ENCODE measurements at regions not wholly inside any gene's neighbourhood (a gene's known extent, or its start where the extent isn't known, plus 50 kb on each side); places are given as distances from the start of the nearest gene placed in this dataset.
"Not testable (repeated sequence)": the region's sequence is repeated elsewhere in the genome, so short reads cannot be mapped to it uniquely, and the experiment has no call there.

GRCh38 chr4:101411926-101412325 is 64.6 kb upstream of the PPP3CA start:
- Histone ChIP-seq H3K27ac (no peak overlapping the region), H3K4me3 (no peak overlapping the region), H3K27me3 (no peaks in the 10 kb centered on the region), H3K4me1 (no peaks in the 10 kb centered on the region), H3K36me3 (no peaks in the 10 kb centered on the region), H3K9me3 (no peaks in the 10 kb centered on the region)
- intact Hi-C loops (cut with DNase I): no loop called here
- no peak for TF ChIP-seq CTCF (IDR thresholded peaks at IDR 0.05)
- ATAC-seq: no peak
- DNase-seq: no peak

- H3K4me3 ChIP-seq; H3K4me1 ChIP-seq; intact Hi-C loops (cut with DNase I); H3K27me3 ChIP-seq; ATAC-seq; H3K27ac ChIP-seq; DNase-seq; H3K9me3 ChIP-seq; H3K36me3 ChIP-seq: not testable (repeated sequence)
Observed at GRCh38 chr4:101411281-101411910, 64.1 kb upstream of the PPP3CA start.

- DNase-seq: no peak
- intact Hi-C loops (cut with DNase I): no loop called here
- no peak overlapping the region for H3K27ac ChIP-seq
- TF ChIP-seq CTCF (IDR thresholded peaks at IDR 0.05): no peak
- H3K4me1 ChIP-seq: no peaks in the 10 kb centered on the region
- H3K4me3 ChIP-seq: no peak overlapping the region
- H3K27me3 ChIP-seq: no peaks in the 10 kb centered on the region
- H3K9me3 ChIP-seq: no peaks in the 10 kb centered on the region
- H3K36me3 ChIP-seq: no peaks in the 10 kb centered on the region
- ATAC-seq: no peak
Observed at GRCh38 chr4:101400096-101400495, 52.8 kb upstream of the PPP3CA start.

GRCh38 chr4:101398807-101399206 is 51.5 kb upstream of the PPP3CA start:
- H3K4me1 ChIP-seq: no peaks in the 10 kb centered on the region
- no peak overlapping the region for H3K27ac ChIP-seq
- intact Hi-C loops (cut with DNase I): no loop called here
- H3K36me3 ChIP-seq: no peaks in the 10 kb centered on the region
- no peak overlapping the region for H3K4me3 ChIP-seq
- no peak for ATAC-seq
- H3K27me3 ChIP-seq: no peaks in the 10 kb centered on the region
- no peak for DNase-seq
- TF ChIP-seq CTCF (IDR thresholded peaks at IDR 0.05): no peak
- no peaks in the 10 kb centered on the region for H3K9me3 ChIP-seq

Measured in left lung (tissue), 4 donors.